Posterior cingulate gyrus (tissue), 11 donors: ENCODE measurements at regions not wholly inside any gene's neighbourhood (a gene's known extent, or its start where the extent isn't known, plus 50 kb on each side); places are given as distances from the start of the nearest gene placed in this dataset.

Source experiments
- DNase-seq, 10 donors: peaks; one replicate each; pipeline versions ENCODE4 v3.0.0 to v3.0.0-alpha.2; 2020 to 2021; ENCODE audit warnings: mixed read lengths in 3 of 10
- intact Hi-C: fragments of 100-400 bp; cut with DNase I; formaldehyde crosslinking; loops from one replicate; pipeline ENCODE4 v1.15.1; 2023

DNA sequence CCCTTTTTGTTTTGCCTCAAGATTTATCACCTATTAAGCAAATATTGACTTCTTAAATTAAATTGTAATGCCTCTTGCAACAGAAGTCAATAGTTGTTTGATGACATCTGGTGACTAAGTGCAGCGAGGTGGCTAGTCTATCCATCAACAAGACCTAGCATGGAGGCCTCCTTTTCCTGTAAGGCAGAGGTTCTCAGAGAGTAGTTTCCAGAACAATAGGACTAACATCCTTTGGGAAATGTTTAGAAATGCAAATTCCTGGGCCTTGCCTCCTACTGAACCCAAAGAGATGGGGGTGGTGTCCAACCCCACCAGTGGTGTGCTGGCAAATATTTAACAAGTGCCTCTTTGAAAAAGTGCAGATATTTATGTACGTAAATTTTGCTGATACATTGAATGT, 143.7 kb downstream of the SCP2D1 start:
- intact Hi-C loops = no loop called here
- DNase-seq = no peak

DNA sequence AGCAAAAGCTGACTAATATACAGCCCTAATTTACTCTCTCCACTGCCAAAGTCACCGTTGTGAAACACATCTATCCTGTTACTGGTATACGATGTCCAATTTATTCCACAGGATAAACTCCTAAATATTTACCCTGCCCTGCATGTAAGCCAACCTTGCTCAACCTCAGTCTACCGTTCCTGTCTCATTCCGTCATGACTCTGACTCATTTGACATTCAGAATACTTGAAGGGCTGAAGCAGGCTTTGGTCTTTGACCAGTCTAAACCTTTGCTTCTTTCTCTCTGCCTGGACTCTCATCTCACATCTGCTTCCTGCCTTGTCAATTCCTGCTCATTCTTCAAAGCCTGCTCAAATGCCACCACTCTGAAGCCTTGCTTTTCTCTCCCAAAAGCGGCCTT, 157.5 kb downstream of the SCP2D1 start:
- no peak for DNase-seq
- intact Hi-C loops = no loop called here

DNA sequence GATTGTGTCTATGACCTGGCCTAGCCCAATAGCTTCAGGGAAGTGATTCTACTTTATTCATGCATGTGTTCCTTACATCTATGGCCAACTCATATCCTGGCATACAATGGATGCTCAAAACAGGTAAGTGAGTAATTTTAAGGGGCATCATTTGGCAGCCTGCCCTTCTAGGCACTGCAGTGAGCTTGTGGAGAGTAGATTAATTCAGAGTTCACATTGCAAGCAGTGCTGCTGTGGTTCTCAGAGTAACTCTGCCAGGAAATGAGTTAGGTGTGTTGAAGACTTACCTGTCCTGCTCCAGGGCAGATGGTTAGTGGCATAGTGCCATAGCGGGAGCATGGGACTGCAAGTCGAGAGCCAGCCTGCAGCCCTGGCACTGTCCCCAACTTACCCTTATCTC, 158.0 kb downstream of the SCP2D1 start:
- no peak for DNase-seq

DNA sequence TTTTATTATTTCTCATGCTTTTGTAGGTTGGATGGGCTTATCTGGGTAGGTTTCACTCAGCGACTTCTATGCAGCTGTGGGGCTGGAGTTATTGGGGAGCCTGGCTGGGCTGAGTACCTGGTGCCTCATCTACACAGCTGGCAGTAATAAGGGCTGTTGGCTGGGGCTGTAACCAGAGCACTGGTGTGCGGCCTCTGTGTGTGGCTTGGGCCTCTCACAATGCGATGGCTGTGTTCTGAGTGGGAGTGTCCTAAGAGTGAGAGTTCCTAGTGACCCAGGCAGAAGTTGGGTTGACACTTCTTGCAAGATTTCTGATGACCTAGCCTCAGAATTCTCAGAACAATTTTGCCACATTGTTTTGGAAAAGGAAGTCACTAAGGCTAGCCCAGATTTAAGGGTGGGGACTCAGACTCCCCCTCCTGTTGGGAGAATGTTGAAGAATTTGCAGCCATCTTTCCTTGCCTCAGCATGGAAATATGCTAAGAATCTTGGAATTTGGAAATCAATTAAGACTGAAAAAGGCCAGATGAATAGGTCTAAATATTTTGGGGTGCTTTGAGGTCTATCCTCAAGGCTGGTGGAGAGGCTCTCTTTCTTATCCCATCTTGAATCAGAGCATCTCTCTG, 158.8 kb downstream of the SCP2D1 start:
- intact Hi-C loops = no loop called here
- no peak for DNase-seq

More for the DNA sequence above, 158.0 kb downstream of the SCP2D1 start:
- intact Hi-C loops = no loop called here

DNA sequence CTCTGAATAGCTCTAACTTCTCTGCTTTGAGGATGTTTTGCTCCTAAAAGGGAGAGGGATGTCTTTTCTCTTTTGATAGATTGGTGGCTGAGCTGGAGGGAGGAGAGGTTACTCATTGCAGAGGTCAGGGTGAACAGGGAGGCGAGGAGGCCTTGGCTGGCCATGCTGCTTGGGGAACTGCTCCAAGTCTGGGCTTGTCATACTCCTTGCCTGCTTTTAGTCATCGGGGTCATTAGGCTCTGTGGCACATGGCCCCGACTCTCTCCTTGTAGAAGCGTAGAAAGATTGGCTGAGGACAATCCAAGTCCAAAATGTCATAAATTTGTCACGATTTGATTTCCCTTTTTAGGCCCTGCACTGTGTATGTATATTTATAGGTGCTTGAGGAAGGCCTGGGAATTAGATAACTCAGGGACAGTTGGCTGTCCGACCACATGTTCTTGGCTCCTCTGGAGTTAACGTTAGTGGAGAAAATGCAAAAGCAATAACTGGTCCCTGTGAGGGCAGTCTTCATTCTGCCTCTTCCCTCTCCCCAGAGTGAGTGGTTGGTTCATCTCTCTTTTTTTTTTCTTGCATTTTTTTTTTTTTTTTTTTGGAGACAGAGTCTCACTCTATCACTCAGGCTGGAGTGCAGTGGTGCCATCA, 160.1 kb downstream of the SCP2D1 start:
- intact Hi-C loops = no loop called here
- DNase-seq = no peak

DNA sequence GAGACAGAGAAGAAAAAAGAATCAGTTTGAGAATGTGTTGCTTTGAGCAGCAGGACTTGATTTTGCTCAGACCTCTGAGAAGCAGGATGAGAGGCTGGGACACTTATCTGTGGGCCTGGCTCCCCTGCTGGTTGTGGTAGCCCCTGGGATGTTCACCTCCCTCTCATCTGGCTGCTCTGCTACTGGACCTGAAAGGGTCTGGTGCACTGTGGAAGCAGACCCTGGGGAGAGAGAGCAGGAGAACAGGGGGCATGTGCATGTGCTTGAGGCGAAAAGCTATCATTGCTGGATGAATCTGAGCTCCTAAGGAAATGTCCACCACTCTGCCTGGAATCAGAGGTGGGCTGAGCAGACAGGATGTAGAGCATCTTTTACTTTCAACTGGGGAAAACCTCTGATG, 161.1 kb downstream of the SCP2D1 start:
- intact Hi-C loops = no loop called here
- DNase-seq = no peak

DNA sequence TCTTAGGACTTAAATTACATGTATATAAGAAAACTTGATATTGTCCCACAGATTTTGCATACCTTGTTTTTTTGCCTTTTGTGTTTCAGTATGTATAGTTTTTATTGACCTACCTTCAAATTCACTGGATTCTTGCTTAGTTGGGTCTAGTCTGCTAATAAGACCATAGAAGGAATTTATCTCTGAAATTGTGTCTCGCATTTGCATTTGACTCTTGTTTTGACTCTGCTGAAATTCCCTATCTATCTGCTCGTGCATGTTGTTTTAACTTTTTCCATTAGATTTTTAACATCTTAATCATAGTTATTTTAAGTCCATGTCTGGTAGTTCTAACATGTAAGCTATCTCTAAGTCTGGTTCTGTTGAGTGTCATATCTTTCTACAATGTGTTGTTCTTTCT, 163.9 kb downstream of the SCP2D1 start:
- intact Hi-C loops = no loop called here
- DNase-seq = no peak

DNA sequence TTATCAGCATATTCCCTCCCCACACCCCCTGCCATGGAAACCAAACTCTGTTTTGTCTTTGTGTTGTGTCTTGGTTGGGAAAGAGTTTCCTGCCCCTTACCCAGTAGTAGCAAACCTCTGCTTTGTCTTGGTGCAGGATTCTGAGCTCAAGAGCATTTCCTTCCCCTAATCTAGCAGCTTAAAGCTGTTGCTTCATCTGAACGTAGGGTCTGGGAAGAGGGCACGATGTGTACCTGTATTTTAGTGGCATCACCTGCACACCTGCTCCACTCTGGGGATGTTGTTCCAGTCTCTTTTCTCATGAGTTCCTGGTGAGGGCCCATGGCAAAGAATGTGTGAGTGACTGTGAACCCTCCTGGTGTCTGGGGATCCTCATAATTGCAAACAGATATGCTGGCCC, 164.7 kb downstream of the SCP2D1 start:
- intact Hi-C loops = no loop called here
- DNase-seq = no peak

DNA sequence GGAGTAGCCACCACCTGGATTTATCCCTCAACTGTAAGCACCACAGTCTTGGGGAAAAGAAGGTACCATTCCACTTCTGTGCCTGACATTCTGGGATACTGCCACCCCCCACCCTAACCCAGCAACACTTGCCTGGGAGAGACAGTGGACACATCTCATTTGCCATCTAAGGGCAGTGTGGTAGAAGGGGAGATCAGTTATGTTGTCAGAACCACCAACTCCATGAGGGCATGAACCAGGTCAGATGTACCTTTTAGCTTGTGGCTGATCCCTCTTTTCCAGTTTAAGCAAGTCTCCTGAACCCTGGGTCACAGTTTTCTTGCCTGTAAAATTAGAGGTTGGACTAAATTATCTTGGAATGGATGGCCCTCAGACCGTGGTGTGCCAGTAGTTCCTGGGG, 165.5 kb downstream of the SCP2D1 start:
- DNase-seq = no peak
- intact Hi-C loops = no loop called here

DNA sequence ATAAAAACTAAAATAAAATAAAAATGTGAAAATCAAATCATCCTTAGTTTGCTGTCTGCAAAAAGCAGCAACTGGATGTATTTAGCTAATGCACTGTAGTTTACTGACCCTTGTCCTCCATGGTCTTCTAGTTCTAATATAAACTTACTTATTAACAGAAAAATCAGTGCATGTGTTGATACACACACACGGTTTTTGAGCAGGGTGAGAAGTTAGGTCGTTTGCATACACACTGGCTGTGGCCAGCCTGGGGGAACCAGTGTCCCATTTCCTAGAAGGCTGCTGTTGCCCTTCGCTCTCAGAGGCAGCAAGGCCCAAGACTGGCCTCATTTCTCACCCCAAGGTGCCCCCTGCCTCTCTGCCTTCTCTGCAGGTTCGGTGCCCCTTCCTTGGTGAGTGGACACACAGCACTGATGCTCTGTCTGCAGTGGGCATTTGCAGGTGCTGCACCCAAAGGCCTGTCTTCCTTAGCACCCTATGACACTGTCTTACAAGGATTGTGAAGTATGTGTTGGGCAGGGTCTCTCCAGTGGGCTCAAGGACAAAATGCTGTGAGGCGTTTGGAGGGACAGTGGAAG, 168.5 kb downstream of the SCP2D1 start:
- intact Hi-C loops = no loop called here
- DNase-seq = no peak

DNA sequence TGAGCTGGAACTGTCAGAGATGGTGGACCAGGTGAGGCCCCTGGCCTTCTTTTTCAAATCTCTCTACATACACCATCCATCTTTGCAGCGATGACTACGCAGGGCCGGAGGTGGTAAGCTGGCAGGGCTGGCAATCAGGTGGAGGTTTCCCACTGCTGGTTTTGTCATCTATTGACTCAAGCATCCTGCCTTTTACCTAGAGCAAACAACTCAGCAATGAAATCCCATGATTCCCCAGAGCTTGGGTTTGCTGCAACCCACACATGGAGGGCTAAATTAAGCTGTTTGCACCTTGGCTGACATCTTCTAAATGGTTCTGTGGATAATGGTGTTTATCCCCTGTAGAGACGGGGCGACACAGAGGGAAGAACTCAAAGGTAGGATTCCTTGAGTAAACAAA, 170.2 kb downstream of the SCP2D1 start:
- DNase-seq = no peak
- intact Hi-C loops = no loop called here

DNA sequence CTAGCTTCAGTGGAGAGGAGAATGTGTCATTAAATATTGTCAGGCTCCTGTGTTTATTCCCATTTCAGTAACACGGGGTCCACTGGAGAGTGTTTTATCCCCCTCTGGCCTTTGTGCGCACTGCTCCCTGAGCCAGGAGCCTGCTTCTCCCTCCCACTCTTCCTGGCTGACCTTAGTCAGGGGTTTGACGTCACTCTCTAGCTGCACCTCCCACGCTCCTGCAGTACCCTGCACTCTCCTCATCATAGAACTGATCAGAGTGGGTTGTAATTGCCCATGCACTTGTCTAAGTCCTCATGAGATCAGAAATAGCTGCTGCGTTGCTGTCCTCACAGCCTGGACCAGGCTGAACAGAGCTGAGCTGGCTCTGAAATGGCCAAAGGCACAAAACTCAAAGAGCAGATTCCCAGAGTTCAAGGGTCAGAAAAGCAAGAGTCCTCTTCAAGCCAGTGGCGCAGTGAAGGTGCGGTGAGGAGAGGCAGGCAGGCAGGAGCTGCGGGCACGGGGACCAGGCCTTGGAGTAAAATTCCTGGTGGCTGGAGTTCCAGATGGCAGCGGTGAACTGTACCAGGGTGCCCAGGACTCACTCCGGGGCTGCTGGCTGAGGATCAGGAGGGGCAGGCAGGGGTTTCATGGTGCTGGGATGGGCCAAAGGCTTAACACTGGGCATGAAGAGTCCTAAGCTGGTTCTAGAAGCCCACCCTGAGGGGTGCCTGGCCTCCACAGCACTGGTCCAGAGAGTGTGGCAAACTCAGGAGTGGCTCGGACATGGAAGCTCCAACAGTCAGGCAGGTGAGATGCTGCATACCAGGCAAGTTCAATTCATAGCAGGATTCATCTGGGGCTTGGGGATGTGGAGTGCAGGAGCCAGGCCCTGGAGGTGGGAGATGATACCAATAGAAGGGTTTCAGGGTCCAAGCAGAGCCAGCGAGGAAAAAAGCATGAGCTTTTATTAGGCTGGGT, 170.9 kb downstream of the SCP2D1 start:
- no peak for DNase-seq
- intact Hi-C loops = no loop called here

DNA sequence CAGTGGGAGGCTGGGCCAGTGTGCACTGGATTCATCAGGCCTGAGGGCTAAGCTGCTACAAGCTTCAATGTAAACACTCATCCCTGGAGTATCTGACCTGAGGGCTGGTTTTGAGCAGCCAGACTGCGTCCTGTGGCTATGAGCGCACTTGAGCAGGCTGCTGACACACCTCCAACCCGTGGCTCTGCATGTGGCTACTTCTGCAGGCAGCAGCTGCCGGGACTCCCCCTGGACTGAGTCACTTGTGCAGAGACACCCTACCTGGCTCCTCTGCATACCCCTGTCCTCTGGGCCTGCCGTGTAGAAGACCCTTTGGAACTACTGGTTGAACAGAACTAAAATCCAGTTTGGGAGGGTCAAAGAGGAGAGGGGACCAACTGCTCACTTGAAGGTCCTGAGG, 172.0 kb downstream of the SCP2D1 start:
- no peak for DNase-seq
- intact Hi-C loops = no loop called here

DNA sequence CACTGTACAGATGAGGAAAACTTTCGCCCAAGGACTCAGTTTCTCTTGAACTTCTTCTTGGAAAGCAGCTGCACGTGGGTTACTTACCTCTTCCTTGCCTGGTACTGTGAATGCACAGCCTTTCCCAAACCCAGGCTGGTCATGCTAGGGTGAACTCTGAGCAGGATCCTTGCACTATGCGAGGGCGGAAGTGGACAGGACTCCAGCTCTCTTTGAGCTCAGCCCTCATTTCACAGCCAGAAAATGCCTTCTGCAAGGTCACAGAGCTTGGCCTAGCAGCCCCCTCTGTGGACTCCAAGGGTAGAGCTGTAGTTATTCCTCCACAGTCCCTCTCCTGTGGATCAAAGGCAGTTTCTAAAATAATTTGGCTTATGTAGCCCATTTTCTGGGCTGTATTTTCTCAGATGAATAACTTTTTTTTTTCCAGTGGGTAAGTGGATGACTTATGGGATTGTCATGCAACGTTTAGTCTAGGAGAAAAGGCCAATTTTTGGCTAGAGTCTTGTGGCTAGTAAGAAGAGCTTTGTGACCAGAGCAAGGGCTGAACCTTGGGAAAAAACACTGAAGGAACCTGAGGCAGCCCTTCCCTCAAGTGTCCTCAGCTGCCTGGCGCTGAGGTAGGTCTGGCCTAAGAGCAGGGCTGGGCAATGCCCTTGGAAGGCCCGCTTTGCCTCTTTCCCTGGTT, 172.7 kb downstream of the SCP2D1 start:
- no peak for DNase-seq
- intact Hi-C loops = no loop called here

DNA sequence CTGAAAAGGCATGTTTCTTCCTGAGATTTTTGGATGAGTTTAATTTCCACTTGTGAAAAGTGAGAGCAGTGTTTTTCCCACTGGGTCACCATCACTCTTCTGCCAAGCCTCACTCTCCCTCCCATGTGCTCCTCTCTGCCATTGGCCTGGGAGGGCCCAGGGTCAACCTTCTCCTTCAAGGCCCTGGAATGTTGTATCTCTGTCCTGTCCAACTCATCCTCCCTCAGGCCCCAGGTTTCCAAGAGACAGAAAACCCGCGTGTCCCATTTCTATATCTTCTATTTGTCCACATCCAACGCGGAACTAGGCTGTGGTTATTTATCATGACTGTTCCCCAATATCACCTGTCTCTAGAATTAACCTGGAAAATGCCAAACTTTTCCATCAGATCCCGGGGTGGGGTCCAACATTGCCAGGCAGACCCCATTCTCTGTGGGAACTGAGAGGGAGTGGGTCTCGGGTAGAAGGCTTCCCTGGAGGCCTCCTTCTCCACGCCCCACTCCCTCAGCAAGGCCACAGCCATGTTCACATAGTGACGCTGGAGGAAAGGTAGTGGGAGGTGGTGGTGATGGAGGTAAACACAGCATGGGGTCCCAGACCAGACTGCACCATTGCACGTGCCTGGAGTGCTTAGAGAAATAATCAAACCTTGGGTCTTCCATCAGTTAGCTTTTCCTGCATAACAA, 173.5 kb downstream of the SCP2D1 start:
- intact Hi-C loops = no loop called here
- DNase-seq = no peak

DNA sequence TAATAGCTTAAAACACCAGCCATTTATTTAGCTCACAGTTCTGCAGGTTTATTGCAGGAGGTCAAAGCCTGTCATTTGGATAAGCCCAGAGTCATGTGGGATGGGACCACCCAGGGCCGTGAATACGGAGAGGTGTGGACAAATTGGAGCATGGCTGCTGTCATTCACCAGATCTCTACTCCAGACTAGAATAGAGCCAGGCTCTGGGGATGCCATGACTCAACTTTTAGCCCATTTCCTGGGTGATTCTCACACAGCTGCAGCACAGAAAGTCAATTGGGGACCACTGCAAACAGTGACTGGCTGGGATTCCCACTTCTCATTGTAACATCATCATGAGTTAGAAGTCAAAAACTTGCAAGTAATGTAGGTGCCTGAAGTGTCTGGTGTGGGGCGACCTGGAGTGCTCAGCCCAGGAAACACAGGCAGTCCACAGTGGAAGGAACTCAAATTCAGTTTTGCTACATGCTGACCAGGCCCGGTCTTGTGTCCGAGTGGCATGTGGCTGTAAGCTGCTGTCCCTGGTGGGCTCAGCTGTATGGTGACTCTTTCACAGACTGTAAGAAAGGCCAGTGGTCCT, 174.3 kb downstream of the SCP2D1 start:
- intact Hi-C loops = no loop called here
- no peak for DNase-seq

DNA sequence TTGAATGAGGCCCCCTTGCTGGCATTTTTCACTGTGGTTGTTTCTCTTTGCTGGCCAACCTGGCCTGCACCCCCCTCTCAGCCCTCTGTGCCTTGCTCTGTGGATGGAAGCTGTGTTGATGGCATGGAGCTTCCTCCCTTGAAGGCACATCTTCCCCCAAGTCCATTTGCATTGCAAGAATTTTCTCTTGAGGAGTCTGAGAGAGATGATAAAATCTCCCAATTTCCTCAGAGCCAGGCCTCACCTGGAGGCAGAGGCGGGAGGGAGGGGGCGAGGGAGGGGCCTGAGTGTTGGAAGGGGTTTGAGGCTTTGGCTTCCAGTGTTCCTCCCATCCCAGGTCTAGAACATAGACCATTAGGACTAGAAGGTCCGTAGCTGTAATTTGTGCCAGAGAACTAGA, 175.1 kb downstream of the SCP2D1 start:
- no peak for DNase-seq

DNA sequence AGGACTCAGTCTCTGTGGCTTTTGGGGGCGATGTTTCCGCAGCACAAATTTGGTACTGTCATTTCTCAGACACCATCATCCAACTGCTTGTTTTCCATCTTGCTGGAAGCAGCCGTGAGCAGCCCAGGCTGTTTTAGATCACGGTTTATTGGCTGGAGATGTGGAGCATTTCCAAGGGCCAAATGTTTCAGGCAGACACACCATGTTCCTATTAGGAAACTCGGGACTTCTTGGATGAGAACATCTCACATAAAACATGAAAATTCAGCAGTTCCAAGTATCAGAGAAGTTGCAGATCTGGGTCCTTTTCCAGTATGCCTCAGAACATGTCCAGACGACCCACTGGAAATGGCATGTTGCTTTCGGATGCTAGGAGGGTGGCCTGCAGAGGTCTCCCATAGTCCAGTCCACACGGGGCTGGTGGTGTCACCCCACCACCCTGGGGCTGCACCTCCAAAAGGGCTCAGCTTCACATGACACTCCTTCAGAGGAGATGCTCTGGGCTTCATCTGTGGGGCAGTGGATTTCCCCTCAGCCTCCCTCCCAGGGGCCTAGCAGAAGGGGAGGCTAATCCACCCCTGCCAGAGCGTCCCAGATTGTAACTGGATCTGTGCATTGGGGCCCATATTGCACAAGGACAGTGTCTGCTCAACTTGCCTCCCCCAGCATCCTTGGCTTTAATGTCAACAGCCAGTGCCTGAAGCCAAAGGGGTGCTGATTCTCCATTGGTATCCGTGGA, 176.3 kb downstream of the SCP2D1 start:
- DNase-seq = no peak
- intact Hi-C loops = no loop called here

More for the DNA sequence above, 175.1 kb downstream of the SCP2D1 start:
- intact Hi-C loops = no loop called here

DNA sequence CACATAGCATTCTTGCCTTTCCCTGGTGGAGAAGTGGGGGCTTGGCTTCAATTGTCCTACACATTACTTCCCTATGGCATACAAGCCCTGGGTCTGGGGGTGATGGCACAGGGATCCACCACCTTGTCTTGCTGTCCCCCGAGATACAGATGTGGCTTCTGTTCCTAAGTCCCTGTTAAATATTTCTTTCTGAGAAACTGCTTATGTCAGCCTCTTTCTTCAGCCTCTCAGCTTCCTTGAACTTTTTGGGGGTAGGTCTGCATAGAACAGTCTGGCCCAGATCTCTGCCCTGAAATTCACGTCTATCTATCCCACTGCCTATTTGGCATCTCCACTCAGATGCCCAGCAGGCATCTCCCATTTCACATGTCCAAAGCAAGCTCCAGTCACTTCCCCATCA, 177.4 kb downstream of the SCP2D1 start:
- no peak for DNase-seq
- intact Hi-C loops = no loop called here
